AG20443 (cell line): ENCODE measurements at regions not wholly inside any gene's neighbourhood (a gene's known extent, or its start where the extent isn't known, plus 50 kb on each side); places are given as distances from the start of the nearest gene placed in this dataset.
"Not testable (repeated sequence)": the region's sequence is repeated elsewhere in the genome, so short reads cannot be mapped to it uniquely, and the experiment has no call there.

Experiments
- DNase-seq: peaks from one replicate; pipeline ENCODE4 v3.0.0; 2012; ENCODE audit warnings: low spot score, mixed read lengths

DNA sequence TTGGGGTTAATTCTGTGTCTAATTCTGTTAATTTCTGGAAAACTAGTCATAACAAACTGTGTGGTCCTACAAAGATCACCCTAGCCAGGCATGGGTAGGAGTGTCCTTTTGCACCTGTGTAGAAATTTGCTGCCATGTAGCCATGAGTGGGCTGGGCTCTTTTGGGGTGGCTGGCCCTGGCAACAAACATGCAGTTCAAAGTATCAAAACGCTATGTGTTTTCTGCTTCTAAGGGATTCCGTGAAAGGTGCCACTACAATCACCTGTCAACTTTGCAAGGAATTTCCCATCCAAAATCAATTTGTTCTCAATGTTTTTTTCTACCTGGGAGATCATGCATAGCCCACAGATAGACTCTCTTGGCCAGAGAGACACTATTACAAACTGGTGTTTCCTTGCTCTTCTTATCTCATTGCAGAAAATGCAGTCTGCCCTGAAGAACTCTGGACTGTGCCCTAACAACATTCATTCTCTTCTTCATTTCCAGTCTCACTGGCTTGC lies 537.7 kb upstream of the ID2 start:
- DNase-seq, result no peak

GRCh38 chr2:8144785-8145184 lies 537.1 kb upstream of the ID2 start:
- DNase-seq, result peak; percentile 46

DNA sequence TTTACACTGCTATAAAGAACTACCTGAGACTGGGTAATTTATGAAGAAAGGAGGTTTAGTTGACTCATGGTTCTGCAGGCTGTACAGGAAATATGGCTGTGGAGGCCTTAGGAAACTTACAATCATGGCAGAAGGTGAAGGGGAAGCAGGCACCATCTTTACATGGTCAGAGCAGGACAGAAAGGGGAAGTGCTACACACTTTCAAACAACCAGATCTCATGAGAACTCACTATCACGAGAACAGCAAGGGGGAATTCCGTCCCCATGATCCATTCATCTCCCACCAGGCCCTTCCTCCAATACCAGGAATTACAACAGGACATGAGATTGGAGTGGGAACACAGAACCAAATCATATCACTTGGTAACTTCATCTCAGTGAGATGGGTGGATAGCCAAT lies 536.5 kb upstream of the ID2 start:
- not testable (repeated sequence) for DNase-seq

DNA sequence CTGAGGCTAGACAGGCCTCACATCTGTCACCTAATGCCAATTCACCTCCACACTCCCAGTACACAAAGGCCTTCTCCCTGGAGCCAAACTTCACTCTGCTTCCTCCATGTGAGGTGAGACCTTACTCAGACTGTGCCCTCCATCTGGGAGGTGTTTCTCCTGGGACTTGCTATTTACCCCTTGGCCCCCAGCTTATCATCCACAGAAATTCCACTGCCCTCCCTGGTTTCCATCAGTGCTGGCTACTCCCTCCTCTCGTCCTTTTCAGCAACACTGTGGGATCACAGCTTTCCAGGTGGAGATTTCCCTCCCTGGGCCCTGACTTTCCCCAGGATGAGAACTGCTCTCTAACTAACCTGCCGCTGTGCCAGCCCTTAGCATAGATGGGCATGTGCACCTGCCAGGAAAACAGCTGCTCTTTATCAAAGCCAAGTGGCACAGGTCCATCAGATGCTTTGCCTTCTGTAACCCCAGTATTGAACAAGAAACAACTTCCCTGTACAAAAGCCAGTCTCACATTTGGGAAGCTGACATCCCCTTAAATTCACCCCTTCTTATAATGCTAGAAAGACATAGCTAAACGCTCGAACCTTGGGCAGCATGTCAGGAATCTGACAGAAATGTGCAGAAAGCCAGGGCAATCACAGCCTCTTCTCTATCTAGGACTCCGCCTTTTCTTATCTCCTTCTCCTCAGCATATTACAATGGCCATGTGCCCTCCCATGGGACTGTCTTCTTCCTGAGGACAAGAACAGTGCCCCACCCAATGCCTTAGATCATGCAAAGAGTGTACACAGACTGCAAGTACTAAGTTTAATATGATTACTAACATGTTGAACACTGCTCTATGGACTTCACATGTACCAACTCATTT lies 535.5 kb upstream of the ID2 start:
- no peak for DNase-seq

- peak; percentile 72 for DNase-seq
Measured at GRCh38 chr2:8148260-8149006, 533.4 kb upstream of the ID2 start.

DNA sequence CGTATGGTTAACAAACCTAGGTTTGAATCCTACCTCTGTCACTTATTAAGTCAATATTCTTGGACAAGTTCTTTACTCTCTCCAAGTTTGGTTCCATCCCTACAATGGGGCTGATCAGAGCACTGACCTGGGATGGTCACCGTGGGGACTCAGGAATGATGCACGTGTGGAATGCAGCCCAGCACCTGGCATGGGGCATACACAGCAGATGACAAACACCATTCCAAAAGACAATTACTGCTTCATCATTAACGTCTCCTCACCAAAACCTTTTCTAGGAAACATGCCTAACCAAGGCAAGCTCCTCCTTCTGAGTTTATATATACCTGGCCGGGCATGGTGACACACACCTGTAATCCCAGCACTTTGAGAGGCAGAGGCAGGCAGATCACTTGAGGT lies 532.9 kb upstream of the ID2 start:
- no peak for DNase-seq

DNA sequence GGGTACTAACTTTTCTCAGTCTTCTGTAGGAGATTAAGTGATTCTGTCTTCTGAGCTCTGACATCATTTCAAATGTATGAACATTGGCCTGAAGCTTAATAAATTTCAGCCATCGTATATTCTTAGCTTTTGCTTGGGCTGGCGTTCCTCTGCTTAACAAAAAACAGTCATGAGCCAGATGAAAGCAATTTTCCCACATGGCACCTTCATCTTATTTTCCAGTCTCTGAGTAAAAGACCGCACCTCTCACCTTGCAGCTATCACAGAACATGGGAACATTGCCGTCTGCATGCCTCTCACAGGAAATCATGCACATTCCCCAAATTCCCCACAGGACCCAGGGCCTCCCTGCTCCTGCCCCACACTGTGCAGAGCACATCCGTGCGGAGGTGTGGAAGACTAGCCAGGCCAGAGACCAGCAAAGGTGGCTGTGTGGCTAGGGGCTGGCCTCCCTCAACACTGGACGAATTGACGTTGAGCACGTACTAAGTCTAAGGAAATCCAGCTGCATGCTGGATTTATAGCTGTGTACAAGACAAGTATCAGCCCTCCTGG lies 531.8 kb upstream of the ID2 start:
- peak; percentile 25 for DNase-seq

DNA sequence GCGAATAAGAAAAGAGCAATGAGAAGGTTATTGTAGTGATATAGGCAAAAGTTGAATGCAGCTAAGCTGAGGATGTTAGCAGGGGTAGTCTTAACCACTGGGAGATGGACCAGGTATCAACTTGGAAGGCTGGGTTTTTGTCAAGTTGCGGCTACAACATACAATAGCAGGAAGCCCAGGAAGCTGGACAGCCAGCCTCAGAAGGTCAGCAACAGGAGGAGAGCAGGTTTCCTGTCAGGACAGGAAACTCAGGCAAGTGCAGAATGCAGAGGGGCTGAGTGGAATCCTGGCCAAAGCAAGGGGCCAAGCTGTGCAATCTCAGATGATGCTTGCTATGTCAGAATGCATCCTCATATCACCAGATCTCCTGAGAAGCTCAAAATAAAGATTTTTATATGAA lies 530.0 kb upstream of the ID2 start:
- DNase-seq, result no peak

DNA sequence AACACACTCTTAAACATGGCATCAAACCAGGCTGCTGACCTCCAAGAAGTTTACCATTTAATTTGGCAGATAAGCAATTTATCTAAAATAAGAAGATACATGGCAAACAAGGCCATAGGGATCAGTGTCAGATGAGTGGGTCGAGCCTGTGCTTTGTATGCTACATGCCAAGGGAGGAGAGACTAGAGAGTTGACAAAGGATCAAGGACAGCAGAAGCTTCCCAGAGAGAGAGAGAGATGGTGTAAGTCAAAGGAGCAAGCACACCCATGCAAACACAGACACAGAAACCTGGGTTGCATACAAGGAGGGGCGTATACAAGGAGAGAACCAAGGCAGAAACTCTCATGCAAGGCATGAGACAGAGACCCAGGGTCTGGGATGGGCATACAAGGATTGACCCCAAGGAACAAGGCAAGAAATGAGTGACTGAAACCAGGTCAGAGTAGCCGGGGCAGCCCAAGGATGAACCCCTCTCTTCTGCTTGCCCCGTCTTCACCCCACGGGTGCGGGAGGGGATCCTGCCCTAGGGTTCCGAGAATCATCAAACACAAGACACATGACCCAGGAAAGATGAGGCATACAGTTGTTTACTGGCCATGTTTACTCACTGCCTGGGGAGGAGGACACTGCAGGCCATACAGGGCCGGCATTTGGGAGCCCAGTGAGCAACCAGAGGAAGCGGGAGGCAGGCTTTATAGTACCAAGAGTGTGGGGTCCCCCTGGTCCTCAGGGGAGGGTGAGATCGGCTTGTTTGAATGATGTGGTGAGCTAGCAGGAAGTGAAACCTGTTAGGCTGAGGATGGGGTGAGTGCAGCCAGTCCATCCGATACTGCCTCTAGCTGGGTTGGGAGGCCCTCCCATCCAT lies 529.2 kb upstream of the ID2 start:
- DNase-seq, result no peak

- DNase-seq, result no peak
Measured at GRCh38 chr2:8153258-8153718, 528.6 kb upstream of the ID2 start.

- DNase-seq, result no peak
Measured at GRCh38 chr2:8154270-8154669, 527.6 kb upstream of the ID2 start.

DNA sequence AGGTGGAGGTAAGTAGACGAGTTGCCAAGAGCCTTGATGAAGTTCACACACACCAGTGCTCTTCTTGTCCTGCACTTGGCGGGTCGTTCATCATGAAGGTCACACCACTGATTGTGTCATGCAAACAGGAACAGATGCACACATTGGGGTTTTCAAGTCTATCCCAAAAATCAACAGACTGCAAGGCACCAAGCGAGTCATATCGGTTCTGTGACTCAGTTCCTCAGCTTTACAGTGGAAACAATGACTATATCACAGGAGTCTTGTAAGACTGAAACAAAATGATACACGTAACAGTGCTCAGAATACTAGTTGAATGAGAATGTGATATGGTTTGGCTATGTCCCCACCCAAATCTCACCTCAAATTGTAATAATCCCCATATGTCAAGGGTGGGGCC lies 526.9 kb upstream of the ID2 start:
- peak; percentile 44 for DNase-seq

- DNase-seq, result no peak
Measured at GRCh38 chr2:8157621-8158430, 524.0 kb upstream of the ID2 start.

DNA sequence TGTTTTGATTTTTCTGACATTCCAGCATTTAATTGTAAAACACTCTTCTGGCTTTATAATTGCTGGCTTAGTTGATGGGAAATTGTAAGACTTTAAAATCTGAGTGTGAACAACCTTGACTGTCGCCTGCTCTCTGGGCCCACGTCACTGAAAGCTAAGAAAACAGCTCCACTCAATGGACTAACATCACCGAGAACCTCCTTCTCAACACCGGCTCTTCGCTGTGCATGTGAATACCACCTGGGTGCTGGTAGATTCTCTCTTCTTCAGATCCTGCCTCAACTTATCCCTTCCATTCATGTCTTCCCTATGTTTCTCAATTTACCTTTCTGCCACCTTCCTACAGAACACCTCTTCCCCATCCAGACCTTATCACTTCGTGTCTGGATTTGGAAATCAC lies 523.1 kb upstream of the ID2 start:
- no peak for DNase-seq

DNA sequence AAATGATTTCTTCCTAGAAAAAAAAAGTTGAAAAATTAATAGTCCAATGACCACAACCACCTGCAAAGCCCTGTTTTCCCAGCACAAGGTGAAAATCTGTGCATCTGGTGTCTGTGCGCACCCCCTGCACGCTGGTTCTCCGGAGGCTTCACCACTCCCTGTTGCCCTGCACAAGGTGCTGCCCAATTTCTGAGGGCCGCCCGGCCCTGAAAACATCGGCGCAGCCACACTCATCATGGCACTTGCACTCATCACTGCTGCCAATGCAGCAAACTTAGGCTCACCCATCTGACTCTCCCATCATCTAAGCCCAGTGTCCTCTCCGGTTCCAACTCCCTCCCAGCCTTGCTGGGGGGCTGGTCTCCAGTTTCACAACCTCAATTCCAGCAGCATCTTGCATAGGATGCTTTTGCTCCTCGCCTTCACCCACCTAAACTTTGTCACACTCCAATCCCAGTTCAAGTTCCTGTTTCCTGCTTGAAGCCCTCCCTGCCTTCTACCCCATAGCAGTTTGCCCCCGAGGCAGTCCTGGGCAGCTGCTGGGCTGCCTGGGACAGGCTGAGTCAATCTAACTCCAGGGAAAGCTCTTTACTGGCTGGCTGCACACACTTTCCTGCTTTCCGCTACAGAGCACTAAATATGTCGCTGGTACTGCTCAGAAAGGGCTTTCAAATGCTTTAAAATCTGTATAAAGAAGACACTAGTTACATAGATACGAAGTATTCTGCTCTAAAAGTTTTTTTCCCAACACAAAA lies 522.5 kb upstream of the ID2 start:
- DNase-seq, result no peak

DNA sequence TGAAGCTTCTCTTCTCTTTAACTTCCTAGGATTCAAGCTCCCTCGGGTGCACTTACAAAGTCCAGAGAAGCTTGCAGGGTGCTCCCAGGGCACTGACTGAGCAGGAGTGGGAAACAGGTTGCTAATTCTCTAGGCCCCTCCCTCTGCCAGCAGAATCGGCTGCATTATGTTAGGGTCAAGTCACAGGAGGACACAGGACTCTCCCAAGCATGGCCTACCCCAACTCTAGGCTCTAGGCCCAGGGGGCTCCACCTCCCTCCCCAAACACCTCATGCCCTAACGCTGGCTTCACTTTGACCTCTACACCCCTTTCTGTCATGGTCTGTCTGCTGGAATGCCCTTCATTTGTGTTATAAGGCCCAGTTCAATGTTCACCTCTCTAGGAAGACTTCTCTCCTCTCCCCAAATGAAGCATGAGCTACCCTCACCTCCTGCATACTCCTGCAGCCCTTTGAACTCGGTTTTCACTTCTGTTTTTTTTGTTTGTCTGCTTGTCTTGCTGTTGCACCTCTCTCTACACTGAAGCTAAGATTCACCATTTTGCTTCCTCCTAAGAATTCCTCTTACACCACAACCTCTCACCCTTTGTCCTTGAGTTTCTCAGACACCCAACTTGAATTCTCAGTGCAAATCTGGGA lies 521.8 kb upstream of the ID2 start:
- no peak for DNase-seq

DNA sequence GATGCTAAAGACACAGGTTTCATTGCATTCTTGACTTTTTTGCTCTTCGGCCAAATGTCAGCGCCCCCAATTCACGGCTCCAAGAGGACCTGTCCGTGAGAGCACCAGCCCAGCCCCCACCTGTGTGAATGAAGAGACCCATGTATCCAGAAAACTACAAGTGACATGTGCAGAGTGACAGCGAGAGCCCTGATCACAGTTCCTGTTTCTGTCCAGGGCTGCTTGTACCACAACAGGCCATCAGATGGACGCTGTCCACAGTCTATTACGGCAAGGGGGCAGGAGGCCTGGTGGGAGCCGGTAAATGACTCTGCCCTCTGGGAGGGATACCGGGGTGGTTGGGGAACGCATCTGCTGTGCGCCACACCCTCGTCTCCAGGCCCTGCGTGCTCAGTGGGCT lies 520.9 kb upstream of the ID2 start:
- no peak for DNase-seq

GRCh38 chr2:8162552-8162951 lies 519.3 kb upstream of the ID2 start:
- DNase-seq, result no peak

GRCh38 chr2:8165550-8165949 lies 516.3 kb upstream of the ID2 start:
- DNase-seq, result no peak
